ENCODE measurements at regions not wholly inside any gene's neighbourhood (a gene's known extent, or its start where the extent isn't known, plus 50 kb on each side); places are given as distances from the start of the nearest gene placed in this dataset.

DNA sequence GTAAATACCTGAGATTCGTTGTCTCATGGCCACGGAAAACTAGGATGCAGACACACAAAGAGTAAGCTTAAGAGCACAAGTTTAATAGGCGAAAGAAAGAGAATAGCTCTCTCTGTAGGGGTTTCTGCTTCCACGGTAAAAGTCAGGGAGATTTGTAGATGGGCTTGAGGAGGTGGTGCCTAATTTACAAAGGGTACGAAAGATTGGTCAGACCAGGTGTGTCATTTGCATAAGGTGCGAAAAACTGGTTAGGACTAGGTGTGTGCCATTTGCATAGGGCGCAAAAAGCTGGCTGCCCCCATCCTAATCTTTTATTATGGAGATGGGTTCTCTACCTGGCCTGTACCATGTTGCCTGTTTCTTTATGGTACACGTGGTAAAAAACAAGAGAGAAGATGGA is 170.5 kb upstream of the DOK6 start (continued):
- no peak for TF ChIP-seq REST (IDR thresholded peaks at IDR 0.05)
- TF ChIP-seq CTCF (IDR thresholded peaks at IDR 0.05; ENCODE audit: low read depth, low read length, missing input control): no peak
- no peak for TF ChIP-seq JUND (IDR thresholded peaks at IDR 0.05)
- TF ChIP-seq YY1 (IDR thresholded peaks at IDR 0.05): no peak
- no peak for TF ChIP-seq EGR1 (IDR thresholded peaks at IDR 0.05; ENCODE audit: low read depth in 2 of 2)

- DNase-seq (ENCODE audit: low spot score): no peak
- TF ChIP-seq NR2F2 (IDR thresholded peaks at IDR 0.05): no peak
- TF ChIP-seq HNF4G (IDR thresholded peaks at IDR 0.05): no peak
- peak; percentile 26 for TF ChIP-seq REST (IDR thresholded peaks at IDR 0.05)
- WGBS: 76% methylated on average over 3 of the region's 3 CpGs
These were observed 167.1 kb upstream of the DOK6 start for GRCh38 chr18:69233465-69234054.

DNA sequence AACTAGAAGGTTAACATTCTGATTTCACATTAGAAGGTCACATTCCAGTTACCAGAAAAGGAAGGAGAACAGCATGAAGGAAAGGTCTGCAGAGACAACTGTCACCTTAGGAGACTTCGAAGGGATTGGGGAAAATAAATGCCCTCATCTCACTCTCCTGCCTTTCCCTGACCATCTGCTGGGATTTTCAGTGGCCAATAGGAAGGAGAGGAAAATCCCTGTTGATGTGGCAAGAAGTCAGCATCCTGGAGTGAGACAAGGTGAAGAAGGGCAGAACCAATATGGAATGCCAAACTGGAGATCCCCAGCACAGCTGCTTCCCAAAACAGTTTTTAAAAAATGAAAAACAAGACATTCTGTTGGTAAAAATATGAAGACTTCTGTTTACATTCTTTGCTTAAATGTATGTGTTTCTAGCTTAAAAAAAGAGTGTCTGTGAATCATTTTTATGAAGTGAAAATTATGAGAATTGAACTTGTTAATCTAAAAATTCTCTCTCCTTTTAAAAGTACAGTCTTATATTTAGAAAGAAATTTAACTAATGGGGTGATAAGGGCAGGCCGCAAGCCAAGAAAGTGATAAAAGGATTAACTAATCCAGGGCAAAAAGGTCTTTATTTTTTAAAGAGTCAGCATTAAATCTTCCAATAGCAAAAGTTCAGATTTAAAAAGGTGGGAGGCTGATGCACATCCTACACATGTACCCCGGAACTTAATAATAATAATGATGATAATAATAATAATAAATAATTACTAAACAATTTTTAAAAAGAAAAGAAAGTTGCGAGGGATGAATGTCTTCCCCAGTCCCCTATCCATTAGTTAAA is 160.6 kb upstream of the DOK6 start:
- no peaks in the 10 kb centered on the region for H3K27me3 ChIP-seq (ENCODE audit: control insufficient read depth in 4 of 4, insufficient read depth in 4 of 4, low read length in 3 of 4)
- no peaks in the 10 kb centered on the region for H3K4me1 ChIP-seq (ENCODE audit: control insufficient read depth in 4 of 4, insufficient read depth in 4 of 4, low read length in 3 of 4)
- H3K27ac ChIP-seq (ENCODE audit: low read depth in 1 of 2, low read length in 2 of 2): no peak overlapping the region
- H3K36me3 ChIP-seq (ENCODE audit: control insufficient read depth in 4 of 4, insufficient read depth in 3 of 4, low read depth in 1 of 4, low read length in 3 of 4): no peaks in the 10 kb centered on the region
- no peak for DNase-seq (ENCODE audit: low spot score)
- TF ChIP-seq FOXA1 (IDR thresholded peaks at IDR 0.05): no peak
- TF ChIP-seq NR2F2 (IDR thresholded peaks at IDR 0.05): no peak
- no peak for TF ChIP-seq RAD21 (IDR thresholded peaks at IDR 0.05)
- TF ChIP-seq, protein P1, sequence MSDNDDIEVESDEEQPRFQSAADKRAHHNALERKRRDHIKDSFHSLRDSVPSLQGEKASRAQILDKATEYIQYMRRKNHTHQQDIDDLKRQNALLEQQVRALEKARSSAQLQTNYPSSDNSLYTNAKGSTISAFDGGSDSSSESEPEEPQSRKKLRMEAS (IDR thresholded peaks at IDR 0.05): no peak
- no peak for TF ChIP-seq EGR1 (IDR thresholded peaks at IDR 0.05; ENCODE audit: low read depth in 2 of 2)
- no peak for TF ChIP-seq FOXA2 (IDR thresholded peaks at IDR 0.05)
- no peak for TF ChIP-seq HNF4G (IDR thresholded peaks at IDR 0.05)
- TF ChIP-seq GABPA (IDR thresholded peaks at IDR 0.05 in 1 of 2, conservative IDR thresholded peaks at IDR 0.05 in 1 of 2): no peak
- TF ChIP-seq CTCF (IDR thresholded peaks at IDR 0.05; ENCODE audit: low read depth, low read length, missing input control): no peak
- no peak for TF ChIP-seq HNF4A (conservative IDR thresholded peaks at IDR 0.05)
- 70% methylated on average over 4 of the region's 4 CpGs for WGBS
- H3K9ac ChIP-seq (ENCODE audit: low read depth in 1 of 2, low read length in 2 of 2): no peak overlapping the region
- no peak overlapping the region for H3K4me3 ChIP-seq (ENCODE audit: low read depth in 1 of 3, low read length in 3 of 3)
- H3K9me3 ChIP-seq (ENCODE audit: control insufficient read depth in 4 of 4, low read length in 3 of 4): no peaks in the 10 kb centered on the region

More at GRCh38 chr18:69233465-69234054, 167.1 kb upstream of the DOK6 start:
- Histone ChIP-seq H3K4me1 (ENCODE audit: control insufficient read depth in 4 of 4, insufficient read depth in 4 of 4, low read length in 3 of 4) (peaks cover 0 to 4% (median 0%) of the 10 kb centered on the region in 4 donors), H3K36me3 (ENCODE audit: control insufficient read depth in 4 of 4, insufficient read depth in 3 of 4, low read depth in 1 of 4, low read length in 3 of 4) (no peaks in the 10 kb centered on the region), H3K4me3 (ENCODE audit: low read depth in 1 of 3, low read length in 3 of 3) (no peak overlapping the region), H3K27ac (ENCODE audit: low read depth in 1 of 2, low read length in 2 of 2) (no peak overlapping the region), H3K9ac (ENCODE audit: low read depth in 1 of 2, low read length in 2 of 2) (no peak overlapping the region), H3K27me3 (ENCODE audit: control insufficient read depth in 4 of 4, insufficient read depth in 4 of 4, low read length in 3 of 4) (no peaks in the 10 kb centered on the region), H3K9me3 (ENCODE audit: control insufficient read depth in 4 of 4, low read length in 3 of 4) (no peaks in the 10 kb centered on the region)
